Neural cell (in vitro differentiated cells): ENCODE measurements at regions not wholly inside any gene's neighbourhood (a gene's known extent, or its start where the extent isn't known, plus 50 kb on each side); places are given as distances from the start of the nearest gene placed in this dataset.

Experiments
- CTCF ChIP-seq: fragments of 450-650 bp; IDR thresholded peaks from 2 replicates; pipeline ENCODE4 v1.5.1; 2014; ENCODE audit warnings: antibody characterized with exemption, mild to moderate bottlenecking, moderate library complexity; ENCODE audit not compliant: poor library complexity, severe bottlenecking
- EP300 ChIP-seq: fragments of 450-650 bp; conservative IDR thresholded peaks from 2 replicates; pipeline ENCODE4 v1.6.1; 2014; ENCODE audit warnings: antibody characterized with exemption, mild to moderate bottlenecking, moderate library complexity; ENCODE audit not compliant: poor library complexity, severe bottlenecking
- EZH2 ChIP-seq: fragments of 200-600, 300-800 bp; shearing (Covaris generic), sonication (generic); IDR thresholded peaks from 2 replicates; pipeline ENCODE4 v1.6.1; 2014; ENCODE audit warnings: antibody characterized with exemption, low read length, borderline replicate concordance, mild to moderate bottlenecking; ENCODE audit not compliant: insufficient read depth, poor library complexity, severe bottlenecking
- MXI1 ChIP-seq: fragments of 450-650 bp; conservative IDR thresholded peaks from 2 replicates; pipeline ENCODE4 v1.6.1; 2014; ENCODE audit warnings: antibody characterized with exemption, mild to moderate bottlenecking; ENCODE audit not compliant: poor library complexity, severe bottlenecking
- POLR2AphosphoS5 ChIP-seq: IDR thresholded peaks from 2 replicates; pipeline ENCODE4 v1.6.1; 2012
- RAD21 ChIP-seq: fragments of 450-650 bp; conservative IDR thresholded peaks from 2 replicates; pipeline ENCODE4 v1.6.1; 2014; ENCODE audit warnings: antibody characterized with exemption, mild to moderate bottlenecking, moderate library complexity
- REST ChIP-seq: IDR thresholded peaks from 2 replicates; pipeline ENCODE4 v1.6.1; 2012; ENCODE audit warnings: borderline replicate concordance
- SMC3 ChIP-seq: fragments of 450-650 bp; conservative IDR thresholded peaks from 2 replicates; pipeline ENCODE4 v1.6.1; 2014; ENCODE audit warnings: antibody characterized with exemption, mild to moderate bottlenecking, moderate library complexity; ENCODE audit not compliant: poor library complexity
- TAF1 ChIP-seq: IDR thresholded peaks from 2 replicates; pipeline ENCODE4 v1.6.1; 2012; ENCODE audit warnings: low read depth

- TF ChIP-seq CTCF (no peak), EZH2 (no peak), MXI1 (no peak), TAF1 (no peak), RAD21 (no peak), POLR2AphosphoS5 (no peak), EP300 (no peak), SMC3 (no peak), REST (no peak)
Measured at GRCh38 chr5:161134956-161135355, 282.9 kb upstream of the ATP10B start.
